CD14-positive monocyte (primary cell): ENCODE measurements at regions not wholly inside any gene's neighbourhood (a gene's known extent, or its start where the extent isn't known, plus 50 kb on each side); places are given as distances from the start of the nearest gene placed in this dataset.

Experiments
- DNase-seq, 3 donors: peaks; one replicate each; pipeline ENCODE4 v3.0.0-alpha.2; 2011 to 2022
- H2AFZ ChIP-seq: 2 replicates; pipeline ENCODE4 v1.6.0; 2012; ENCODE audit warnings: mild to moderate bottlenecking, low read depth, low read length, inconsistent platforms; ENCODE audit not compliant: insufficient read depth, poor library complexity, severe bottlenecking
- H3K27ac ChIP-seq, 2 donors: 1 replicate in 1 of 2; 2 replicates in 1 of 2; pipeline ENCODE4 v1.5.1; 2012 to 2013; ENCODE audit warnings: low read length in 2 of 2, control low read depth in 1 of 2, inconsistent platforms in 1 of 2, low read depth in 1 of 2, mild to moderate bottlenecking in 1 of 2
- H3K27me3 ChIP-seq, 2 donors: one replicate each; pipeline versions ENCODE4 v1.6.0 to v1.6.1; 2011 to 2013; ENCODE audit warnings: low read length in 2 of 2; ENCODE audit not compliant: control insufficient read depth in 2 of 2, insufficient read depth in 2 of 2
- H3K36me3 ChIP-seq, 2 donors: replicated peaks in 1 of 2; 1 replicate in 1 of 2; 2 replicates in 1 of 2; pipeline versions ENCODE4 v1.5.1 to v1.6.1; 2012 to 2013; ENCODE audit warnings: low read length in 2 of 2, control low read depth in 1 of 2, inconsistent platforms in 1 of 2, mild to moderate bottlenecking in 1 of 2; ENCODE audit not compliant: insufficient read depth in 2 of 2, control insufficient read depth in 1 of 2
- H3K4me1 ChIP-seq, 2 donors: 1 replicate in 1 of 2; 2 replicates in 1 of 2; pipeline versions ENCODE4 v1.5.1 to v1.6.1; 2012 to 2013; ENCODE audit warnings: low read length in 2 of 2, control low read depth in 1 of 2, inconsistent platforms in 1 of 2, mild to moderate bottlenecking in 1 of 2, moderate library complexity in 1 of 2; ENCODE audit not compliant: insufficient read depth in 2 of 2, control insufficient read depth in 1 of 2
- H3K4me2 ChIP-seq: replicated peaks from 2 replicates; pipeline ENCODE3; 2012; ENCODE audit warnings: low read length, moderate library complexity, mild to moderate bottlenecking; ENCODE audit not compliant: poor library complexity, severe bottlenecking; ENCODE audit errors: extremely low read depth
- H3K4me3 ChIP-seq, 3 experiments: fragments of 200-600 bp in 1 of 3; sonication (generic) in 1 of 3; replicated peaks in 1 of 3; 1 replicate in 2 of 3; 2 replicates in 1 of 3; pipeline ENCODE4 v1.5.1; 2011 to 2013; ENCODE audit warnings: low read length in 3 of 3, mild to moderate bottlenecking in 3 of 3, control low read depth in 2 of 3, low read depth in 2 of 3, inconsistent platforms in 1 of 3, moderate library complexity in 1 of 3
- H3K79me2 ChIP-seq: 2 replicates; pipeline ENCODE4 v1.6.0; 2012; ENCODE audit warnings: mild to moderate bottlenecking, control low read depth, inconsistent platforms, low read length, moderate library complexity; ENCODE audit not compliant: insufficient read depth
- H3K9ac ChIP-seq: 2 replicates; pipeline ENCODE4 v1.6.0; 2017; ENCODE audit warnings: low read length, mild to moderate bottlenecking; ENCODE audit not compliant: insufficient read depth, poor library complexity, severe bottlenecking
- H3K9me3 ChIP-seq, 2 donors: replicated peaks in 1 of 2; 1 replicate in 1 of 2; 2 replicates in 1 of 2; pipeline versions ENCODE4 v1.5.1 to v1.6.1; 2012 to 2013; ENCODE audit warnings: low read length in 2 of 2, control low read depth in 1 of 2; ENCODE audit not compliant: control insufficient read depth in 1 of 2, insufficient read depth in 1 of 2
- H4K20me1 ChIP-seq: 2 replicates; pipeline ENCODE4 v1.6.0; 2012; ENCODE audit warnings: mild to moderate bottlenecking, low read length, control low read depth, moderate library complexity; ENCODE audit not compliant: insufficient read depth
- H3K27ac Mint-ChIP-seq, 7 donors: one replicate each; pipeline ENCODE4 v1.8.0; 2020; ENCODE audit warnings: mild to moderate bottlenecking in 7 of 7, mixed read lengths in 7 of 7, moderate library complexity in 6 of 7, inconsistent platforms in 2 of 7
- H3K27me3 Mint-ChIP-seq, 3 donors: one replicate each; pipeline ENCODE4 v1.8.0; 2021 to 2022; ENCODE audit warnings: low read depth in 3 of 3, mild to moderate bottlenecking in 3 of 3, mixed read lengths in 3 of 3, moderate library complexity in 3 of 3, inconsistent platforms in 1 of 3
- H3K36me3 Mint-ChIP-seq, 2 donors: one replicate each; pipeline ENCODE4 v1.8.0; 2020; ENCODE audit warnings: mixed read lengths in 2 of 2, inconsistent platforms in 1 of 2, mild to moderate bottlenecking in 1 of 2
- H3K4me1 Mint-ChIP-seq: one replicate; pipeline ENCODE4 v1.8.0; 2020; ENCODE audit warnings: mild to moderate bottlenecking, mixed read lengths
- H3K4me3 Mint-ChIP-seq, 2 donors: one replicate each; pipeline ENCODE4 v1.8.0; 2020; ENCODE audit warnings: mild to moderate bottlenecking in 2 of 2, mixed read lengths in 2 of 2, moderate library complexity in 1 of 2
- H3K9me3 Mint-ChIP-seq, 7 donors: one replicate each; pipeline ENCODE4 v1.8.0; 2020 to 2022; ENCODE audit warnings: mixed read lengths in 7 of 7, mild to moderate bottlenecking in 6 of 7, moderate library complexity in 6 of 7, inconsistent platforms in 2 of 7
- CTCF ChIP-seq: fragments of 200-600 bp; IDR thresholded peaks from one replicate; pipeline ENCODE4 v1.8.0; 2022; ENCODE audit warnings: antibody characterized with exemption, mild to moderate bottlenecking
- WGBS: methylation state at CpG from one replicate; pipeline ENCODE4 v1.1.5; 2013; ENCODE audit warnings: missing lambda C conversion rate; ENCODE audit not compliant: insufficient coverage; 5-methylcytosine and 5-hydroxymethylcytosine counted together
- intact Hi-C, 2 donors: fragments of 100-400 bp; cut with micrococcal nuclease; formaldehyde crosslinking; loops; one replicate each; pipeline versions ENCODE4 v1.15.0 to v1.15.1; 2023

- H3K9me3 ChIP-seq, result no peaks in the 10 kb centered on the region
- Mint-ChIP-seq H3K4me1 (no peaks in the 10 kb centered on the region), H3K27me3 (peaks cover 0 to 6% (median 0%) of the 10 kb centered on the region in 3 donors), H3K27ac (no peak overlapping the region), H3K4me3 (no peak overlapping the region), H3K9me3 (no peaks in the 10 kb centered on the region), H3K36me3 (no peaks in the 10 kb centered on the region)
- no peaks in the 10 kb centered on the region for H3K27me3 ChIP-seq
- WGBS, result 100% methylated on average over 1 of the region's 2 CpGs
- H3K4me1 ChIP-seq, result no peaks in the 10 kb centered on the region
- no peak overlapping the region for H3K4me3 ChIP-seq
- intact Hi-C loops, result no loop called here
- no peaks in the 10 kb centered on the region for H3K36me3 ChIP-seq
- TF ChIP-seq CTCF, result no peak
- H2AFZ ChIP-seq, result no peak overlapping the region
- no peaks in the 10 kb centered on the region for H4K20me1 ChIP-seq
- DNase-seq, result no peak
- H3K9ac ChIP-seq, result no peak overlapping the region
- H3K27ac ChIP-seq, result no peak overlapping the region
- no peak overlapping the region for H3K4me2 ChIP-seq
- no peaks in the 10 kb centered on the region for H3K79me2 ChIP-seq
These were observed 152.5 kb upstream of the PJA1 start for GRCh38 chrX:69317721-69318120.

GRCh38 chrX:69314436-69315348 is 149.4 kb upstream of the PJA1 start:
- WGBS, result 64% methylated on average over 9 of the region's 20 CpGs
- Mint-ChIP-seq H3K4me1 (no peaks in the 10 kb centered on the region), H3K9me3 (peaks cover 0 to 2% (median 0%) of the 10 kb centered on the region in 7 donors), H3K27ac (no peak overlapping the region), H3K4me3 (no peak overlapping the region), H3K27me3 (peaks cover 0 to 4% (median 1%) of the 10 kb centered on the region in 3 donors), H3K36me3 (no peaks in the 10 kb centered on the region)
- Histone ChIP-seq H3K79me2 (no peaks in the 10 kb centered on the region), H3K4me3 (no peak overlapping the region), H3K9ac (no peak overlapping the region), H3K36me3 (no peaks in the 10 kb centered on the region), H3K4me1 (no peaks in the 10 kb centered on the region), H3K4me2 (no peak overlapping the region), H4K20me1 (no peaks in the 10 kb centered on the region), H3K9me3 (no peaks in the 10 kb centered on the region), H3K27ac (no peak overlapping the region), H2AFZ (no peak overlapping the region), H3K27me3 (no peaks in the 10 kb centered on the region)
- no peak for DNase-seq
- intact Hi-C loops, result no loop called here
- no peak for TF ChIP-seq CTCF
